HCT116 (cell line): ENCODE measurements at regions not wholly inside any gene's neighbourhood (a gene's known extent, or its start where the extent isn't known, plus 50 kb on each side); places are given as distances from the start of the nearest gene placed in this dataset.

Experiments
- ATAC-seq: fragments of 200-7000 bp; cut with Tn5 transposase; 2 replicates; pipeline ENCODE4 v1.9.1; 2020; ENCODE audit warnings: mild to moderate bottlenecking, moderate library complexity
- BruUV-seq: library from RNA; stranded (reverse); fragments of 400-500 nt; replicated peaks from 2 replicates; lab custom pipeline; 2021; lab: Mats Ljungman, UMichigan
- CTCF ChIA-PET: fragments of 300-600 bp; sonication (Branson Sonifier 250); formaldehyde crosslinking; loops from one replicate; lab custom pipeline; 2021; ENCODE audit warnings: antibody characterized with exemption; lab: Charles Lee
- POLR2A ChIA-PET: fragments of 300-600, 350-600 bp; sonication (Branson Sonifier 250); formaldehyde crosslinking; loops from one replicate; lab custom pipeline; 2021; ENCODE audit warnings: antibody characterized with exemption; lab: Charles Lee
- RAD21 ChIA-PET, 2 experiments: fragments of 300-600 bp; sonication (Branson Sonifier 250); formaldehyde crosslinking; loops; one replicate each; lab custom pipeline; 2023; ENCODE audit warnings: low total read pairs in 2 of 2; ENCODE audit not compliant: uncharacterized antibody in 2 of 2, unreplicated experiment in 2 of 2, low non-redundant PET in 1 of 2; lab: Charles Lee
- DNase-seq: peaks from one replicate; pipeline ENCODE4 v3.0.0-alpha.2; 2010; ENCODE audit warnings: low read depth, low spot score
- H2AFZ ChIP-seq: fragments of 200-600 bp; shearing (Covaris generic), sonication (generic); 2 replicates; pipeline ENCODE4 v1.6.1; 2017; ENCODE audit warnings: low read depth, mixed run types, mixed read lengths, antibody characterized with exemption, low read length; ENCODE audit not compliant: poor library complexity, severe bottlenecking
- H3K27ac ChIP-seq: 2 replicates; pipeline ENCODE4 v1.5.1; 2012; ENCODE audit warnings: low read depth, low read length
- H3K27me3 ChIP-seq: fragments of 200-600 bp; sonication (generic); 2 replicates; pipeline ENCODE4 v1.6.1; 2016; ENCODE audit warnings: mixed run types, low read length, mixed read lengths; ENCODE audit not compliant: insufficient read depth
- H3K36me3 ChIP-seq, 2 experiments: fragments of 200-500 bp in 1 of 2; fragments of 200-600 bp in 1 of 2; sonication (Bioruptor generic) in 1 of 2; sonication (generic) in 1 of 2; 2 replicates each; pipeline versions ENCODE4 v1.5.1 to v1.6.1; 2014 to 2016; ENCODE audit warnings: low read length in 2 of 2, inconsistent platforms in 1 of 2, mixed read lengths in 1 of 2, mixed run types in 1 of 2; ENCODE audit not compliant: insufficient read depth in 2 of 2, control insufficient read depth in 1 of 2
- H3K4me1 ChIP-seq, 2 experiments: fragments of 200-600 bp in 1 of 2; sonication (generic) in 1 of 2; 2 replicates each; pipeline versions ENCODE4 v1.5.1 to v1.6.1; 2012 to 2017; ENCODE audit warnings: low read length in 2 of 2, inconsistent platforms in 1 of 2, mild to moderate bottlenecking in 1 of 2, mixed read lengths in 1 of 2, mixed run types in 1 of 2, moderate library complexity in 1 of 2; ENCODE audit not compliant: insufficient read depth in 2 of 2, control insufficient read depth in 1 of 2
- H3K4me2 ChIP-seq: fragments of 200-600 bp; sonication (generic); 2 replicates; pipeline ENCODE4 v1.6.1; 2017; ENCODE audit warnings: mixed run types, low read length, mixed read lengths
- H3K4me3 ChIP-seq, 2 experiments: fragments of 200-600 bp in 1 of 2; sonication (generic) in 1 of 2; replicated peaks in 1 of 2; 2 replicates each; pipeline ENCODE4 v1.5.1; 2011 to 2016; ENCODE audit warnings: low read length in 2 of 2, control low read depth in 1 of 2, low read depth in 1 of 2, mild to moderate bottlenecking in 1 of 2, mixed read lengths in 1 of 2, mixed run types in 1 of 2
- H3K79me2 ChIP-seq: fragments of 200-600 bp; sonication (generic); 2 replicates; pipeline ENCODE4 v1.6.1; 2017; ENCODE audit warnings: mild to moderate bottlenecking, mixed run types, low read length, moderate library complexity, mixed read lengths; ENCODE audit not compliant: insufficient read depth
- H3K9ac ChIP-seq: fragments of 200-600 bp; sonication (generic); 2 replicates; pipeline ENCODE4 v1.6.1; 2016; ENCODE audit warnings: low read length, mixed read lengths
- H3K9me2 ChIP-seq: fragments of 200-600 bp; sonication (generic), shearing (Covaris generic); 2 replicates; pipeline ENCODE4 v1.6.1; 2017; ENCODE audit warnings: mixed run types, mild to moderate bottlenecking, moderate library complexity; ENCODE audit not compliant: insufficient read depth
- H3K9me3 ChIP-seq, 2 experiments: fragments of 200-500 bp in 1 of 2; fragments of 200-600 bp in 1 of 2; sonication (Bioruptor generic) in 1 of 2; sonication (generic) in 1 of 2; 2 replicates each; pipeline ENCODE4 v1.6.1; 2014 to 2017; ENCODE audit warnings: low read length in 2 of 2, mixed read lengths in 2 of 2, inconsistent platforms in 1 of 2, low read depth in 1 of 2, mild to moderate bottlenecking in 1 of 2, mixed run types in 1 of 2, moderate library complexity in 1 of 2; ENCODE audit not compliant: control insufficient read depth in 1 of 2, insufficient read depth in 1 of 2
- H4K20me1 ChIP-seq: fragments of 200-600 bp; sonication (generic), shearing (Covaris generic); 2 replicates; pipeline ENCODE4 v1.6.1; 2017; ENCODE audit warnings: mixed run types, mild to moderate bottlenecking, moderate library complexity; ENCODE audit not compliant: insufficient read depth
- EGR1 ChIP-seq: IDR thresholded peaks from 2 replicates; pipeline ENCODE4 v1.6.1; 2012; ENCODE audit warnings: low read depth
- ELF1 ChIP-seq: IDR thresholded peaks from 2 replicates; pipeline ENCODE4 v1.6.1; 2012; ENCODE audit warnings: low read depth, borderline replicate concordance
- EZH2 ChIP-seq: fragments of 200-600 bp; sonication (generic); IDR thresholded peaks from 2 replicates; pipeline ENCODE4 v1.6.1; 2017; ENCODE audit warnings: antibody characterized with exemption, mixed run types
- EZH2phosphoT487 ChIP-seq: fragments of 200-600 bp; IDR thresholded peaks from 2 replicates; pipeline ENCODE4 v1.6.1; 2018; ENCODE audit warnings: antibody characterized with exemption, borderline replicate concordance
- FOSL1 ChIP-seq: IDR thresholded peaks from 2 replicates; pipeline ENCODE4 v1.6.1; 2012; ENCODE audit warnings: low read depth
- POLR2A ChIP-seq: IDR thresholded peaks from 2 replicates; pipeline ENCODE4 v1.7.0; 2011; ENCODE audit warnings: borderline replicate concordance; ENCODE audit not compliant: insufficient read depth, insufficient read length; ENCODE audit errors: extremely low read depth
- RAD21 ChIP-seq: IDR thresholded peaks from 2 replicates; pipeline ENCODE4 v1.6.1; 2012; ENCODE audit warnings: low read depth, mild to moderate bottlenecking
- ZNF274 ChIP-seq: fragments of 200-500 bp; sonication (Bioruptor generic); IDR thresholded peaks from 2 replicates; pipeline ENCODE4 v1.6.1; 2014; ENCODE audit warnings: mild to moderate bottlenecking, low read depth, low read length, inconsistent platforms
- intact Hi-C: fragments of 100-400 bp; cut with micrococcal nuclease; formaldehyde crosslinking; loops from 2 replicates; pipeline ENCODE4 v1.10.0; 2022
- TF ChIP-seq, protein P1 (sequence below): IDR thresholded peaks from 2 replicates; pipeline ENCODE4 v1.6.1; 2012; ENCODE audit warnings: low read depth
- TF ChIP-seq, protein P2 (sequence below), 3 experiments: fragments of 200-600 bp in 1 of 3; sonication (generic) in 1 of 3; IDR thresholded peaks in 2 of 3; conservative IDR thresholded peaks in 1 of 3; 2 replicates each; pipeline ENCODE4 v1.5.1; 2012 to 2017; ENCODE audit warnings: low read depth in 2 of 3, low read length in 2 of 3, antibody characterized with exemption in 1 of 3, borderline replicate concordance in 1 of 3, control low read depth in 1 of 3, mild to moderate bottlenecking in 1 of 3, mixed read lengths in 1 of 3, mixed run types in 1 of 3, moderate library complexity in 1 of 3; ENCODE audit not compliant: insufficient read depth in 1 of 3
- TF ChIP-seq, protein P3 (sequence below): IDR thresholded peaks from 2 replicates; pipeline ENCODE4 v1.6.1; 2011; ENCODE audit warnings: mild to moderate bottlenecking, low read length, moderate library complexity; ENCODE audit not compliant: insufficient replicate concordance; ENCODE audit errors: extremely low read depth

DNA sequence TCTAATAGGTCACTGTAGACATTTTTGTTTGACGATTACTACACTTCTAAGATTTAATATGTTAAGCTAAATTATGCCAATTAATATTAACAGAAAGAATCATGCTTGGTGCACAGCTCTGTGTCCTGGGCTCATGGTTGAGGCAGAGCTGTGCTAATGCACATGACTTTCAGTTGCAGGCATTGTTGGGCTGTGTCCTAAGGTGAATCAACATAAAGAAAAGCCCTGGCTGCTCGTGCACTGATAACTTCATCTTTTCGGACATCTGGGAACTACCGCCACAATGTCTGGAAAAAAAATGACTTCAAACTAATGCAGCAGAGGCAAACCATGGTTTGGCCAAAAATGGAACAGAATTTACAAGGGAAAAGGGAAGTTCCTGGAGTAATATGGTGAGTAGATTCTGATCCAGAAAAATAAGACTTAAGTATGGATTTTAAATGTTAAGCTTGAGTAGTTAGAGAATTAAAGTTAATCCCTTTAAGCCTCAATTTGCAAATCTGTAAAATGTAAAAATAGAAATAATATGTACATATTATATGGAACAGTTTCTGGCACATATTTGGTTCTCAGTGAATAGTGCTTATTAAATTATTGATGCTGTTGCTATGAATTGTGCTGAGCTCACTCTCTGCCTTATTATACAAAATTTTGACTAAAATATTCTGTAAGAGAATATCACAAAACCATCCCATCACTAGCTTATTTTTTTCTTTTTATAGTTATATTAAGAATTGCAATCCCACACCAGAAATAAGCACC lies 186.1 kb downstream of the BRINP2 start:
- no TSS peak for BruUV-seq
- ATAC-seq (no peak), DNase-seq (no peak)
- Histone ChIP-seq H3K27me3 (peaks cover 12% of the 10 kb centered on the region; the same call in 1 of the 2 replicates), H3K9ac (no peak overlapping the region), H3K79me2 (no peaks in the 10 kb centered on the region), H3K9me3 (no peaks in the 10 kb centered on the region), H3K9me2 (no peaks in the 10 kb centered on the region), H2AFZ (no peak overlapping the region), H3K4me1 (no peaks in the 10 kb centered on the region), H3K4me3 (no peak overlapping the region), H4K20me1 (no peaks in the 10 kb centered on the region), H3K27ac (no peak overlapping the region), H3K36me3 (no peaks in the 10 kb centered on the region), H3K4me2 (no peak overlapping the region)
- ChIA-PET RAD21 (no interaction called here), CTCF (interaction anchor here (1.4 kb wide), 1 partner anchor 459 kb away, joined by 4 read pairs; no protein-coding TSS in a partner anchor), POLR2A (no interaction called here)
- TF ChIP-seq, protein P1, sequence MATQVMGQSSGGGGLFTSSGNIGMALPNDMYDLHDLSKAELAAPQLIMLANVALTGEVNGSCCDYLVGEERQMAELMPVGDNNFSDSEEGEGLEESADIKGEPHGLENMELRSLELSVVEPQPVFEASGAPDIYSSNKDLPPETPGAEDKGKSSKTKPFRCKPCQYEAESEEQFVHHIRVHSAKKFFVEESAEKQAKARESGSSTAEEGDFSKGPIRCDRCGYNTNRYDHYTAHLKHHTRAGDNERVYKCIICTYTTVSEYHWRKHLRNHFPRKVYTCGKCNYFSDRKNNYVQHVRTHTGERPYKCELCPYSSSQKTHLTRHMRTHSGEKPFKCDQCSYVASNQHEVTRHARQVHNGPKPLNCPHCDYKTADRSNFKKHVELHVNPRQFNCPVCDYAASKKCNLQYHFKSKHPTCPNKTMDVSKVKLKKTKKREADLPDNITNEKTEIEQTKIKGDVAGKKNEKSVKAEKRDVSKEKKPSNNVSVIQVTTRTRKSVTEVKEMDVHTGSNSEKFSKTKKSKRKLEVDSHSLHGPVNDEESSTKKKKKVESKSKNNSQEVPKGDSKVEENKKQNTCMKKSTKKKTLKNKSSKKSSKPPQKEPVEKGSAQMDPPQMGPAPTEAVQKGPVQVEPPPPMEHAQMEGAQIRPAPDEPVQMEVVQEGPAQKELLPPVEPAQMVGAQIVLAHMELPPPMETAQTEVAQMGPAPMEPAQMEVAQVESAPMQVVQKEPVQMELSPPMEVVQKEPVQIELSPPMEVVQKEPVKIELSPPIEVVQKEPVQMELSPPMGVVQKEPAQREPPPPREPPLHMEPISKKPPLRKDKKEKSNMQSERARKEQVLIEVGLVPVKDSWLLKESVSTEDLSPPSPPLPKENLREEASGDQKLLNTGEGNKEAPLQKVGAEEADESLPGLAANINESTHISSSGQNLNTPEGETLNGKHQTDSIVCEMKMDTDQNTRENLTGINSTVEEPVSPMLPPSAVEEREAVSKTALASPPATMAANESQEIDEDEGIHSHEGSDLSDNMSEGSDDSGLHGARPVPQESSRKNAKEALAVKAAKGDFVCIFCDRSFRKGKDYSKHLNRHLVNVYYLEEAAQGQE, result no peak
- TF ChIP-seq ZNF274 (no peak), EGR1 (no peak), RAD21 (no peak), POLR2A (no peak), EZH2 (no peak), ELF1 (no peak), EZH2phosphoT487 (no peak), FOSL1 (no peak)
- TF ChIP-seq, protein P2, sequence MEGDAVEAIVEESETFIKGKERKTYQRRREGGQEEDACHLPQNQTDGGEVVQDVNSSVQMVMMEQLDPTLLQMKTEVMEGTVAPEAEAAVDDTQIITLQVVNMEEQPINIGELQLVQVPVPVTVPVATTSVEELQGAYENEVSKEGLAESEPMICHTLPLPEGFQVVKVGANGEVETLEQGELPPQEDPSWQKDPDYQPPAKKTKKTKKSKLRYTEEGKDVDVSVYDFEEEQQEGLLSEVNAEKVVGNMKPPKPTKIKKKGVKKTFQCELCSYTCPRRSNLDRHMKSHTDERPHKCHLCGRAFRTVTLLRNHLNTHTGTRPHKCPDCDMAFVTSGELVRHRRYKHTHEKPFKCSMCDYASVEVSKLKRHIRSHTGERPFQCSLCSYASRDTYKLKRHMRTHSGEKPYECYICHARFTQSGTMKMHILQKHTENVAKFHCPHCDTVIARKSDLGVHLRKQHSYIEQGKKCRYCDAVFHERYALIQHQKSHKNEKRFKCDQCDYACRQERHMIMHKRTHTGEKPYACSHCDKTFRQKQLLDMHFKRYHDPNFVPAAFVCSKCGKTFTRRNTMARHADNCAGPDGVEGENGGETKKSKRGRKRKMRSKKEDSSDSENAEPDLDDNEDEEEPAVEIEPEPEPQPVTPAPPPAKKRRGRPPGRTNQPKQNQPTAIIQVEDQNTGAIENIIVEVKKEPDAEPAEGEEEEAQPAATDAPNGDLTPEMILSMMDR (IDR thresholded peaks at IDR 0.05 in 2 of 3, conservative IDR thresholded peaks at IDR 0.05 in 1 of 3; ENCODE audit: borderline replicate concordance in 1 of 3, insufficient read depth in 1 of 3, low read depth in 2 of 3, low read length in 2 of 3), result no peak
- TF ChIP-seq, protein P3, sequence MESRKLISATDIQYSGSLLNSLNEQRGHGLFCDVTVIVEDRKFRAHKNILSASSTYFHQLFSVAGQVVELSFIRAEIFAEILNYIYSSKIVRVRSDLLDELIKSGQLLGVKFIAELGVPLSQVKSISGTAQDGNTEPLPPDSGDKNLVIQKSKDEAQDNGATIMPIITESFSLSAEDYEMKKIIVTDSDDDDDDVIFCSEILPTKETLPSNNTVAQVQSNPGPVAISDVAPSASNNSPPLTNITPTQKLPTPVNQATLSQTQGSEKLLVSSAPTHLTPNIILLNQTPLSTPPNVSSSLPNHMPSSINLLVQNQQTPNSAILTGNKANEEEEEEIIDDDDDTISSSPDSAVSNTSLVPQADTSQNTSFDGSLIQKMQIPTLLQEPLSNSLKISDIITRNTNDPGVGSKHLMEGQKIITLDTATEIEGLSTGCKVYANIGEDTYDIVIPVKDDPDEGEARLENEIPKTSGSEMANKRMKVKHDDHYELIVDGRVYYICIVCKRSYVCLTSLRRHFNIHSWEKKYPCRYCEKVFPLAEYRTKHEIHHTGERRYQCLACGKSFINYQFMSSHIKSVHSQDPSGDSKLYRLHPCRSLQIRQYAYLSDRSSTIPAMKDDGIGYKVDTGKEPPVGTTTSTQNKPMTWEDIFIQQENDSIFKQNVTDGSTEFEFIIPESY, result no peak
- intact Hi-C loops, result no loop called here
